Stomach smooth muscle (tissue), 2 donors: ENCODE measurements at regions not wholly inside any gene's neighbourhood (a gene's known extent, or its start where the extent isn't known, plus 50 kb on each side); places are given as distances from the start of the nearest gene placed in this dataset.

Source experiments
- H3K27ac ChIP-seq: one replicate; pipeline ENCODE4 v1.7.0; 2013; ENCODE audit warnings: mild to moderate bottlenecking, low read length, inconsistent platforms
- H3K27me3 ChIP-seq, 2 donors: one replicate each; pipeline ENCODE4 v1.7.0; 2013; ENCODE audit warnings: low read length in 2 of 2; ENCODE audit not compliant: insufficient read depth in 2 of 2, control insufficient read depth in 1 of 2
- H3K36me3 ChIP-seq, 2 donors: one replicate each; pipeline ENCODE4 v1.7.0; 2013; ENCODE audit warnings: low read length in 2 of 2; ENCODE audit not compliant: control insufficient read depth in 2 of 2, insufficient read depth in 2 of 2
- H3K4me1 ChIP-seq: one replicate; pipeline ENCODE4 v1.7.0; 2013; ENCODE audit warnings: low read length; ENCODE audit not compliant: control insufficient read depth, insufficient read depth
- H3K4me3 ChIP-seq, 2 donors: one replicate each; pipeline ENCODE4 v1.7.0; 2013; ENCODE audit warnings: low read length in 2 of 2
- H3K9ac ChIP-seq, 2 donors: one replicate each; pipeline ENCODE4 v1.7.0; 2013; ENCODE audit warnings: low read length in 2 of 2, mild to moderate bottlenecking in 1 of 2
- H3K9me3 ChIP-seq, 2 donors: one replicate each; pipeline ENCODE4 v1.7.0; 2013; ENCODE audit warnings: low read length in 2 of 2; ENCODE audit not compliant: control insufficient read depth in 2 of 2
- donor health status: healthy.
- donor health status: Pancreatic carcinoma.

- H3K27me3 ChIP-seq: no peaks in the 10 kb centered on the region
- H3K9ac ChIP-seq: no peak overlapping the region
- H3K9me3 ChIP-seq: no peaks in the 10 kb centered on the region
- H3K36me3 ChIP-seq: no peaks in the 10 kb centered on the region
- H3K4me1 ChIP-seq: no peaks in the 10 kb centered on the region
- no peak overlapping the region for H3K4me3 ChIP-seq
- H3K27ac ChIP-seq: no peak overlapping the region
Measured at GRCh38 chr13:59444210-59444857, 719.4 kb downstream of the DIAPH3 start.

GRCh38 chr13:59445812-59446211 is 717.9 kb downstream of the DIAPH3 start:
- no peak overlapping the region for H3K9ac ChIP-seq
- no peaks in the 10 kb centered on the region for H3K36me3 ChIP-seq
- no peaks in the 10 kb centered on the region for H3K27me3 ChIP-seq
- no peak overlapping the region for H3K4me3 ChIP-seq
- H3K4me1 ChIP-seq: no peaks in the 10 kb centered on the region
- H3K9me3 ChIP-seq: no peaks in the 10 kb centered on the region
- no peak overlapping the region for H3K27ac ChIP-seq

- Histone ChIP-seq H3K4me1 (no peaks in the 10 kb centered on the region), H3K27ac (no peak overlapping the region), H3K9me3 (no peaks in the 10 kb centered on the region), H3K27me3 (no peaks in the 10 kb centered on the region), H3K4me3 (no peak overlapping the region), H3K36me3 (no peaks in the 10 kb centered on the region), H3K9ac (no peak overlapping the region)
Measured at GRCh38 chr13:59446391-59446790, 717.3 kb downstream of the DIAPH3 start.

GRCh38 chr13:59447031-59447430 is 716.7 kb downstream of the DIAPH3 start:
- Histone ChIP-seq H3K4me3 (no peak overlapping the region), H3K9ac (no peak overlapping the region), H3K9me3 (no peaks in the 10 kb centered on the region), H3K27me3 (no peaks in the 10 kb centered on the region), H3K27ac (no peak overlapping the region), H3K36me3 (no peaks in the 10 kb centered on the region), H3K4me1 (no peaks in the 10 kb centered on the region)

- H3K4me3 ChIP-seq: no peak overlapping the region
- no peak overlapping the region for H3K9ac ChIP-seq
- H3K27ac ChIP-seq: no peak overlapping the region
- H3K9me3 ChIP-seq: no peaks in the 10 kb centered on the region
- H3K36me3 ChIP-seq: no peaks in the 10 kb centered on the region
- H3K4me1 ChIP-seq: no peaks in the 10 kb centered on the region
- H3K27me3 ChIP-seq: no peaks in the 10 kb centered on the region
Measured at GRCh38 chr13:59447846-59448620, 715.7 kb downstream of the DIAPH3 start.

- Histone ChIP-seq H3K36me3 (no peaks in the 10 kb centered on the region), H3K27me3 (no peaks in the 10 kb centered on the region), H3K9me3 (no peaks in the 10 kb centered on the region), H3K4me1 (no peaks in the 10 kb centered on the region), H3K27ac (no peak overlapping the region), H3K4me3 (no peak overlapping the region), H3K9ac (no peak overlapping the region)
Measured at GRCh38 chr13:59449750-59450149, 714.0 kb downstream of the DIAPH3 start.

- Histone ChIP-seq H3K27ac (no peak overlapping the region), H3K4me1 (no peaks in the 10 kb centered on the region), H3K9me3 (no peaks in the 10 kb centered on the region), H3K27me3 (no peaks in the 10 kb centered on the region), H3K4me3 (no peak overlapping the region), H3K9ac (no peak overlapping the region), H3K36me3 (no peaks in the 10 kb centered on the region)
Measured at GRCh38 chr13:59450229-59450628, 713.5 kb downstream of the DIAPH3 start.

GRCh38 chr13:59451236-59451635 is 712.5 kb downstream of the DIAPH3 start:
- H3K27me3 ChIP-seq: no peaks in the 10 kb centered on the region
- H3K4me1 ChIP-seq: no peaks in the 10 kb centered on the region
- H3K9ac ChIP-seq: no peak overlapping the region
- no peak overlapping the region for H3K27ac ChIP-seq
- H3K9me3 ChIP-seq: no peaks in the 10 kb centered on the region
- no peak overlapping the region for H3K4me3 ChIP-seq
- no peaks in the 10 kb centered on the region for H3K36me3 ChIP-seq

- no peaks in the 10 kb centered on the region for H3K9me3 ChIP-seq
- H3K27ac ChIP-seq: no peak overlapping the region
- no peak overlapping the region for H3K9ac ChIP-seq
- no peak overlapping the region for H3K4me3 ChIP-seq
- H3K27me3 ChIP-seq: no peaks in the 10 kb centered on the region
- no peaks in the 10 kb centered on the region for H3K4me1 ChIP-seq
- H3K36me3 ChIP-seq: no peaks in the 10 kb centered on the region
Measured at GRCh38 chr13:59452189-59452890, 711.4 kb downstream of the DIAPH3 start.

GRCh38 chr13:59458908-59459579 is 704.7 kb downstream of the DIAPH3 start:
- no peaks in the 10 kb centered on the region for H3K36me3 ChIP-seq
- no peaks in the 10 kb centered on the region for H3K27me3 ChIP-seq
- H3K27ac ChIP-seq: no peak overlapping the region
- H3K4me3 ChIP-seq: no peak overlapping the region
- no peak overlapping the region for H3K9ac ChIP-seq
- no peaks in the 10 kb centered on the region for H3K9me3 ChIP-seq
- no peaks in the 10 kb centered on the region for H3K4me1 ChIP-seq
